ENCODE measurements at regions not wholly inside any gene's neighbourhood (a gene's known extent, or its start where the extent isn't known, plus 50 kb on each side); places are given as distances from the start of the nearest gene placed in this dataset.

DNA sequence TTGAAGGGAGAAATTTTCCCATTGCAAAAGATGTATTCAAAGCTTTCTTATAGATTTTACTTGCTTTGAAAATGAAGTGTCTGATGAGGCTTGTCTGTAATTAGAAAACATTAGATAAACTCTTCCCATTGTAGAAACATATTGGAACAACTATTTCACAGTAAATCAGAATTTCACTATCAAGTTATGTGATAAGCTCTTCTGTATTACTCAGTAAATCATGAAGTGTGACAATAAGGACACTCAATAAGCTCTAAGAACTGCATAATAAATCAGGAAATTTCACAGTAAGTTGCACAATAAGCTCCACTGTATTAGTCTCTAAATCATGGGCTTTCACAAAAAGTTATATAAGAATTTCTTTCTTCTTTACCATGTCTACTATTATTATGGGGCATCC, 1546.6 kb downstream of the SLITRK5 start:
- DNase-seq (ENCODE audit: insufficient read length, low spot score) (no peak), FAIRE-seq (no peak)
- TF ChIP-seq, protein P1, sequence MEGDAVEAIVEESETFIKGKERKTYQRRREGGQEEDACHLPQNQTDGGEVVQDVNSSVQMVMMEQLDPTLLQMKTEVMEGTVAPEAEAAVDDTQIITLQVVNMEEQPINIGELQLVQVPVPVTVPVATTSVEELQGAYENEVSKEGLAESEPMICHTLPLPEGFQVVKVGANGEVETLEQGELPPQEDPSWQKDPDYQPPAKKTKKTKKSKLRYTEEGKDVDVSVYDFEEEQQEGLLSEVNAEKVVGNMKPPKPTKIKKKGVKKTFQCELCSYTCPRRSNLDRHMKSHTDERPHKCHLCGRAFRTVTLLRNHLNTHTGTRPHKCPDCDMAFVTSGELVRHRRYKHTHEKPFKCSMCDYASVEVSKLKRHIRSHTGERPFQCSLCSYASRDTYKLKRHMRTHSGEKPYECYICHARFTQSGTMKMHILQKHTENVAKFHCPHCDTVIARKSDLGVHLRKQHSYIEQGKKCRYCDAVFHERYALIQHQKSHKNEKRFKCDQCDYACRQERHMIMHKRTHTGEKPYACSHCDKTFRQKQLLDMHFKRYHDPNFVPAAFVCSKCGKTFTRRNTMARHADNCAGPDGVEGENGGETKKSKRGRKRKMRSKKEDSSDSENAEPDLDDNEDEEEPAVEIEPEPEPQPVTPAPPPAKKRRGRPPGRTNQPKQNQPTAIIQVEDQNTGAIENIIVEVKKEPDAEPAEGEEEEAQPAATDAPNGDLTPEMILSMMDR (IDR thresholded peaks at IDR 0.05; ENCODE audit: insufficient read depth, missing control alignments): no peak

DNA sequence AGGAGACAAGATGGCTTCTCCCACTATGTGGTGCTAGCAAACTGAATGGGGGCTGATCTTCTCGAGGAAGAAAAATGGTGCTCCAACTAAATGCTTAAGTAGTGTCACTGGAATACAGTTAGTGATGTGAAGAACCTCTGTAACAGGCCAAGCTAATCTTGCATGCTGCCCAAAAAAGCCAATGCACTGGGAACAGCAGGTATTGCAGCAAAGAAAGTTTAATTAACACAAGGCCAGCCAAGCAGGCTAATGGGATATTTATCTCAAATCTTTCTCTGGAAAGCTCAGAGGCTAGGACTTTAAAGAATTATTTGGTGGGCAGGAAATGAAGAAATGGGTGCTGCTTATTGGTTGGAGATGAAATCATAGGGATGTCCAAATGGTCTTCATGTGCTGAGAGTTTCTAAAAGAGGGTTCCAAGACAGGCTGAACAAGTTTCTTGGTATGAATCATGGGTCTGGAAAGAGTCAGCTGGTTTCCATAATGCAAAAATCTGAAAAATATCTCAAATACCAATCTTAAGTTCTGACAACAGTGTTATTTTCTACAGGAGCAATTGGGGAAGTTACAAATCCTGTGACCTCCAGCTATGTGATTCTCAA, 1550.5 kb downstream of the SLITRK5 start:
- FAIRE-seq (no peak), DNase-seq (ENCODE audit: insufficient read length, low spot score) (no peak)
- TF ChIP-seq, protein P1 (IDR thresholded peaks at IDR 0.05; ENCODE audit: insufficient read depth, missing control alignments): no peak

DNA sequence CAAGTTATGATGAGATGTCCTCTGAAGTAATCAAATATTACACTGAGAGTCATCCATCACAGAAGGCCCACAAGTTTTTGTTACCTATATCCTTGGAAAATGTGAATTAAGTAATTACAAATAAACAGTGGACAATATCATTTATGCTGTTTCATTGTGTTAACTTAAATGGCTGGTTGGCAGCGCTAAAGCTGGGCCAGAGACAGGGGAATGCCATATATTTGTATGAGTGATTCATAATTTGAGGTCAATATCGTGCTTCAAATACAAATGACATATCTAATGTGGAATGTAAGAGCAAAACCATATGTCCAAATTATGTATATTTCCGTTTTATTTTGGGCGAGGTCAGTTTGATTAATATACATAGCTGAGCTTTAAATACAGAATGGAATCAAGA, 1556.2 kb downstream of the SLITRK5 start:
- FAIRE-seq: no peak
- TF ChIP-seq, protein P1 (IDR thresholded peaks at IDR 0.05; ENCODE audit: insufficient read depth, missing control alignments): no peak
- DNase-seq (ENCODE audit: insufficient read length, low spot score): no peak

DNA sequence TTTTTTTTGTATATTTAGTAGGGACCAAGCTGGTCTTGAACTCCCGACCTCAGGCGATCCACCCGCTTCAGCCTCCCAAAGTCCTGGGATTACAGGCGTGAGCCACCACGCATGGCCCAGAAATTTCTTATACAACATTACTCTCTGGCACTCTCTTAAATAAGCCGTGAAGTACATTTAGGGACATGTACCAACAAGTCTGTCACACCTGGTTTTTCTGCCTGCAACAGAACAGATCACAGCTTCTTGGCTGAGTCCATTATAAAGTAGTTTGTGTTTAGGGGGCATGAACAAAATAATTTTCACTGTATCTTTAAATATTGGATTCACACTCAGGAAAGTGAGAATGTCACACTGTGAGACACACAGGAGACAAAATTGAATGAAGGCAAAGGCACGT, 1567.3 kb downstream of the SLITRK5 start:
- TF ChIP-seq, protein P1 (IDR thresholded peaks at IDR 0.05; ENCODE audit: insufficient read depth, missing control alignments): no peak
- FAIRE-seq: no peak
- DNase-seq (ENCODE audit: insufficient read length, low spot score): no peak

DNA sequence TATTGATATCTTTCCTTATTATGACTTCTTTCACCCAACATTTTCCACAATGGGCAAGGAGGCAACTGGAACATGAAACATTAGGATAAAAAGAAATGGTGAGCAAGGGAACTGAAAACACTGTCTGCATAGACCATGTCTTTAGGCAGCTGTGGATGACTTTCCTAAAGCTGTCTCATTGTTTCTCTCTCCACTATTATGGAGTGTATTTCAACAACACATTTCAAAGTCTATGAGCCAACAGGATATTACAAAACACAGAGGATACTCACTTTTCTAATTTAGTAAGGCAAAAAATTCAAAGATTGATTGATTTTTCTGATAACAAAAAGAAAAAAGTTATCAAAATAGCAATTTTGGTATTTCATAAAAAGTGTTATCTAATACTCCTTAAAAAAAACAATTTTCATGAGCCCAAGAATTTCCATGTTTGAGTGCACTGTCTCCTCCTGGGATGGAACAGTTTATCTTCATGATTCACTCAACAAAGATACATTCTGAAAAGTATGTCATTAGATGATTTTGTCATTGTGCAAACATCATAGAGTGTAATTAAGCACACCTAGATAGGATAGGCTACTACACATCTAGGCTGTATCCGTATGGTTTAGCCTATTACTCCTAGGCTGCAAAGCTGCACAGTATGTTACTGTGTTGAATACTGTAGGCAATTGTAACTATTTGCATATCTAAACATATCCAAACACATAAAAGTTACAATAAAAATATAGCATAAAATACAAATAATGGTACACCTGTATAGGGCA, 1568.4 kb downstream of the SLITRK5 start:
- FAIRE-seq (no peak), DNase-seq (ENCODE audit: insufficient read length, low spot score) (no peak)
- TF ChIP-seq, protein P1 (IDR thresholded peaks at IDR 0.05; ENCODE audit: insufficient read depth, missing control alignments): no peak

DNA sequence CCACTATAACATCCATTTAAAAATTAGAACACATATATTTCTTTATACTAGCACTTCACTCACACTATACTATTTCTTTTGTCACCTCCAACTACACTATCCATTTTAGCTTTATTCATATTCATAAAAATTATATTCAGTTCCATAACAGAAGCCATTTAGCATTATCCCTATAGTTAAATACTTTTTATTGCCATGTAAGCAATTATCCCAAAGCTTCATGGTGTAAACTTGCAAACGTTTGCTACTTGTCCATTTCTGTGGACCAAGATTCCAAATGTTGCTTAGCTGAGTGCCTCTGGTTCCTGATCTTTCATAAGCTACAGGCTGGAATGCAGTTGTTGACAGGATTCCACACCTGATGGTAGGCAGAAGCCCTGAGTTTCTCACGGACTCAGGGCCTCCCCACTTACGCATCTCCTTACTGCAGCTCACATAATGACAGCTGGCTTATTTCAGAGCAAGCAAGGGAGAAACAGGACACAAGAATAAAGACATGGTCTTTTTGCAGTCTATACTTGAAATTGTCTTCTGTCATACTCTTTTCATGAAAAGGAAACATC, 1584.8 kb downstream of the SLITRK5 start:
- TF ChIP-seq, protein P1 (IDR thresholded peaks at IDR 0.05; ENCODE audit: insufficient read depth, missing control alignments): no peak
- FAIRE-seq: no peak
- DNase-seq (ENCODE audit: insufficient read length, low spot score): no peak

DNA sequence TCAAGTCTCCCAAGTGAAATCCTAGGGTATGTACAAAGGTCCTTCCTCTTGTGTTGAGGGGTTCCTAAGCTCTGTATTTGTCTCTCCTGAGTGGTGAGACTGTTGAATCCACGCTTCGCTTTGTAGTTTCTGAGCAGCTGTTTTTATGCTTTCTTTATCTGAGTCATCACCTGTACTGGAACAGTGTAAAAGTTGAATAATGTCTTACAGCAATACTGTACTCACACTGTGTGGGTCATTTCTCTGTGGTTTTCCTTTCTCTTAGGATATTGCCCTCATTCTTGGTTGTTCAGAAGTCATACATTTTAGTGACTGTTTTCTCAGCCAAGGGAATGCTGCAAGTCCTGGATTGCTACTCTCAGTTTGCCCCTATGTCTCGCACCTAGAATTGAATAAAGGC, 1596.6 kb downstream of the SLITRK5 start:
- TF ChIP-seq, protein P1 (IDR thresholded peaks at IDR 0.05; ENCODE audit: insufficient read depth, missing control alignments): no peak
- DNase-seq (ENCODE audit: insufficient read length, low spot score): no peak
- FAIRE-seq: no peak
